H1 (cell line): ENCODE measurements at regions not wholly inside any gene's neighbourhood (a gene's known extent, or its start where the extent isn't known, plus 50 kb on each side); places are given as distances from the start of the nearest gene placed in this dataset.

Experiments
- CTCF ChIA-PET: fragments of 300-600 bp; sonication (Branson Sonifier 250); formaldehyde crosslinking; loops from one replicate; lab custom pipeline; 2021; ENCODE audit not compliant: partially characterized antibody; lab: Charles Lee
- POLR2A ChIA-PET: fragments of 300-600 bp; sonication (Branson Sonifier 250); formaldehyde crosslinking; loops from one replicate; lab custom pipeline; 2021; ENCODE audit warnings: inconsistent platforms; ENCODE audit not compliant: partially characterized antibody; lab: Charles Lee
- DNase-seq, 2 experiments: peaks; one replicate each; pipeline versions ENCODE4 v3.0.0 to v3.0.0-alpha.2; 2010 to 2022; ENCODE audit warnings: low spot score in 2 of 2, low read depth in 1 of 2, mixed read lengths in 1 of 2
- FAIRE-seq: peaks from 2 replicates; lab custom pipeline; 2011; peaks lifted over from hg19 to GRCh38; lab: Jason Lieb, UNC
- H2AFZ ChIP-seq: 2 replicates; pipeline ENCODE4 v1.8.1; 2012; ENCODE audit warnings: low read length, inconsistent platforms
- H2AK5ac ChIP-seq: 2 replicates; pipeline ENCODE4 v1.6.1; 2013; ENCODE audit warnings: low read depth, low read length
- H2BK120ac ChIP-seq: replicated peaks from 2 replicates; pipeline ENCODE3; 2013; ENCODE audit warnings: low read depth, low read length, inconsistent platforms
- H2BK12ac ChIP-seq: 2 replicates; pipeline ENCODE4 v1.6.1; 2013; ENCODE audit warnings: low read depth, low read length
- H2BK15ac ChIP-seq: 2 replicates; pipeline ENCODE4 v1.6.1; 2013; ENCODE audit warnings: low read length
- H2BK20ac ChIP-seq: 2 replicates; pipeline ENCODE4 v1.6.1; 2013; ENCODE audit warnings: low read length
- H2BK5ac ChIP-seq: 2 replicates; pipeline ENCODE4 v1.6.1; 2013; ENCODE audit warnings: low read depth, low read length
- H3K14ac ChIP-seq: 2 replicates; pipeline ENCODE4 v1.6.1; 2013; ENCODE audit warnings: inconsistent platforms; ENCODE audit not compliant: insufficient read length
- H3K18ac ChIP-seq: 2 replicates; pipeline ENCODE4 v1.6.1; 2013; ENCODE audit warnings: low read length; ENCODE audit errors: extremely low read depth
- H3K23ac ChIP-seq: 2 replicates; pipeline ENCODE4 v1.6.1; 2013; ENCODE audit warnings: inconsistent platforms; ENCODE audit not compliant: insufficient read length
- H3K23me2 ChIP-seq: 2 replicates; pipeline ENCODE4 v1.6.1; 2013; ENCODE audit warnings: low read depth, low read length
- H3K27ac ChIP-seq: 2 replicates; pipeline ENCODE4 v1.6.1; 2011; ENCODE audit warnings: low read depth, low read length, inconsistent platforms
- H3K27me3 ChIP-seq, 4 experiments: replicated peaks in 1 of 4; 1 replicate in 1 of 4; 2 replicates in 3 of 4; pipeline versions ENCODE4 v1.6.1 to v1.8.1; 2011 to 2013; ENCODE audit warnings: low read length in 3 of 4, mild to moderate bottlenecking in 3 of 4, inconsistent platforms in 2 of 4, mixed read lengths in 2 of 4, moderate library complexity in 1 of 4; ENCODE audit not compliant: control insufficient read depth in 3 of 4, insufficient read depth in 3 of 4; ENCODE audit errors: extremely low read depth in 1 of 4
- H3K36me3 ChIP-seq, 4 experiments: 2 replicates each; pipeline versions ENCODE4 v1.6.1 to v1.8.1; 2011 to 2013; ENCODE audit warnings: mild to moderate bottlenecking in 4 of 4, low read length in 3 of 4, moderate library complexity in 2 of 4, control low read depth in 1 of 4, inconsistent platforms in 1 of 4; ENCODE audit not compliant: insufficient read depth in 4 of 4, control insufficient read depth in 2 of 4
- H3K4ac ChIP-seq: replicated peaks from 2 replicates; pipeline ENCODE3; 2013; ENCODE audit warnings: low read length, low read depth, mixed read lengths, inconsistent platforms; ENCODE audit not compliant: insufficient read length
- H3K4me1 ChIP-seq, 4 experiments: replicated peaks in 1 of 4; 1 replicate in 1 of 4; 2 replicates in 3 of 4; pipeline versions ENCODE4 v1.6.1 to v1.8.1; 2011 to 2013; ENCODE audit warnings: low read length in 3 of 4, inconsistent platforms in 2 of 4, mixed read lengths in 1 of 4; ENCODE audit not compliant: insufficient read depth in 4 of 4, control insufficient read depth in 3 of 4
- H3K4me2 ChIP-seq, 2 experiments: 2 replicates each; pipeline versions ENCODE4 v1.6.1 to v1.8.1; 2011 to 2013; ENCODE audit warnings: low read depth in 2 of 2, low read length in 2 of 2, control low read depth in 1 of 2, inconsistent platforms in 1 of 2, mild to moderate bottlenecking in 1 of 2; ENCODE audit not compliant: insufficient read depth in 1 of 2
- H3K4me3 ChIP-seq, 4 experiments: fragments of 200-600, 300-600 bp in 1 of 4; sonication (generic), shearing (Covaris generic), sonication (Bioruptor Twin) in 1 of 4; 2 replicates each; pipeline versions ENCODE4 v1.5.1 to v1.8.1; 2011 to 2016; ENCODE audit warnings: low read length in 4 of 4, low read depth in 3 of 4, control low read depth in 2 of 4, inconsistent platforms in 2 of 4, mild to moderate bottlenecking in 2 of 4, mixed read lengths in 1 of 4, moderate library complexity in 1 of 4; ENCODE audit not compliant: insufficient read depth in 2 of 4; ENCODE audit errors: extremely low read depth in 1 of 4
- H3K56ac ChIP-seq: replicated peaks from 2 replicates; pipeline ENCODE3; 2013; ENCODE audit warnings: low read depth, mild to moderate bottlenecking, mixed read lengths, low read length, inconsistent platforms; ENCODE audit not compliant: insufficient read length
- H3K79me1 ChIP-seq: 2 replicates; pipeline ENCODE4 v1.6.1; 2013; ENCODE audit warnings: low read depth, low read length, control low read depth
- H3K79me2 ChIP-seq, 2 experiments: 2 replicates each; pipeline versions ENCODE4 v1.6.1 to v1.8.1; 2012 to 2013; ENCODE audit warnings: low read length in 2 of 2, mild to moderate bottlenecking in 2 of 2, inconsistent platforms in 1 of 2; ENCODE audit not compliant: insufficient read depth in 2 of 2, control insufficient read depth in 1 of 2
- H3K9ac ChIP-seq, 4 experiments: replicated peaks in 1 of 4; 1 replicate in 1 of 4; 2 replicates in 3 of 4; pipeline versions ENCODE4 v1.6.1 to v1.8.1; 2011 to 2013; ENCODE audit warnings: low read depth in 3 of 4, low read length in 3 of 4, control low read depth in 2 of 4, mild to moderate bottlenecking in 2 of 4, moderate library complexity in 2 of 4, inconsistent platforms in 1 of 4; ENCODE audit errors: extremely low read depth in 1 of 4
- H3K9me3 ChIP-seq, 2 experiments: 2 replicates each; pipeline versions ENCODE4 v1.6.1 to v1.8.1; 2012 to 2013; ENCODE audit warnings: mild to moderate bottlenecking in 2 of 2, moderate library complexity in 2 of 2, control low read depth in 1 of 2, inconsistent platforms in 1 of 2, low read depth in 1 of 2, low read length in 1 of 2, mixed read lengths in 1 of 2; ENCODE audit not compliant: insufficient read depth in 2 of 2
- H4K20me1 ChIP-seq, 2 experiments: replicated peaks in 1 of 2; 2 replicates each; pipeline versions ENCODE3 to v1.8.1; 2011 to 2013; ENCODE audit warnings: inconsistent platforms in 2 of 2, low read length in 2 of 2, mild to moderate bottlenecking in 1 of 2; ENCODE audit not compliant: insufficient read depth in 2 of 2, control insufficient read depth in 1 of 2
- H4K5ac ChIP-seq: 2 replicates; pipeline ENCODE4 v1.6.1; 2013; ENCODE audit warnings: low read length, low read depth, mixed read lengths, inconsistent platforms; ENCODE audit not compliant: insufficient read length
- H4K8ac ChIP-seq: 2 replicates; pipeline ENCODE4 v1.8.0; 2013; ENCODE audit warnings: mild to moderate bottlenecking, moderate library complexity, low read length, inconsistent platforms; ENCODE audit not compliant: insufficient read depth; ENCODE audit errors: extremely low read depth
- H4K91ac ChIP-seq: replicated peaks from 2 replicates; pipeline ENCODE3; 2013; ENCODE audit warnings: low read length, mixed read lengths, inconsistent platforms; ENCODE audit not compliant: insufficient read length
- CHD1 ChIP-seq: IDR thresholded peaks from 2 replicates; pipeline ENCODE4 v1.6.1; 2012; ENCODE audit warnings: low read depth, low read length, improper control_type of control experiment
- EZH2 ChIP-seq: fragments of 200-600 bp; sonication (generic); IDR thresholded peaks from 2 replicates; pipeline ENCODE4 v1.7.1; 2012; ENCODE audit warnings: low read depth, mild to moderate bottlenecking, moderate library complexity, low read length, inconsistent platforms; ENCODE audit not compliant: severe bottlenecking
- KDM1A ChIP-seq: fragments of 200-600, 300-600 bp; sonication (generic); IDR thresholded peaks from 2 replicates; pipeline ENCODE4 v1.7.1; 2016; ENCODE audit warnings: mild to moderate bottlenecking, low read length, borderline replicate concordance
- NRF1 ChIP-seq: IDR thresholded peaks from 2 replicates; pipeline ENCODE4 v1.6.1; 2011; ENCODE audit warnings: mild to moderate bottlenecking, low read depth, low read length, improper control_type of control experiment
- RAD21 ChIP-seq, 2 experiments: IDR thresholded peaks in 1 of 2; conservative IDR thresholded peaks in 1 of 2; 2 replicates each; pipeline ENCODE4 v1.6.1; 2011; ENCODE audit warnings: low read depth in 2 of 2, low read length in 2 of 2, improper control_type of control experiment in 1 of 2, inconsistent platforms in 1 of 2, mild to moderate bottlenecking in 1 of 2, moderate library complexity in 1 of 2
- USF2 ChIP-seq: IDR thresholded peaks from 2 replicates; pipeline ENCODE4 v1.6.1; 2011; ENCODE audit warnings: low read length, improper control_type of control experiment

- no peak overlapping the region for H3K18ac ChIP-seq
- no peaks in the 10 kb centered on the region for H3K79me1 ChIP-seq
- no peak overlapping the region for H4K91ac ChIP-seq
- no peak overlapping the region for H2BK15ac ChIP-seq
- H4K5ac ChIP-seq, result no peak overlapping the region
- H3K4me2 ChIP-seq, result no peak overlapping the region
- H2BK12ac ChIP-seq, result no peak overlapping the region
- CTCF ChIA-PET, result no interaction called here
- DNase-seq, result no peak
- no peak for FAIRE-seq
- H2BK5ac ChIP-seq, result no peak overlapping the region
- no peaks in the 10 kb centered on the region for H3K36me3 ChIP-seq
- no peak overlapping the region for H2BK20ac ChIP-seq
- H2BK120ac ChIP-seq, result no peak overlapping the region
- TF ChIP-seq EZH2 (no peak), CHD1 (no peak), NRF1 (no peak), KDM1A (no peak), USF2 (no peak), RAD21 (IDR thresholded peaks at IDR 0.05 in 1 of 2, conservative IDR thresholded peaks at IDR 0.05 in 1 of 2; ENCODE audit: low read depth in 2 of 2, low read length in 2 of 2) (no peak)
- POLR2A ChIA-PET, result no interaction called here
- no peak overlapping the region for H3K9ac ChIP-seq
- H3K56ac ChIP-seq, result no peak overlapping the region
- no peak overlapping the region for H2AK5ac ChIP-seq
- no peak overlapping the region for H4K8ac ChIP-seq
- no peak overlapping the region for H3K27ac ChIP-seq
- H3K4me3 ChIP-seq, result no peak overlapping the region
- no peak overlapping the region for H3K4ac ChIP-seq
- H4K20me1 ChIP-seq, result no peaks in the 10 kb centered on the region
- H3K23me2 ChIP-seq, result no peaks in the 10 kb centered on the region
- H2AFZ ChIP-seq, result no peak overlapping the region
- no peak overlapping the region for H3K23ac ChIP-seq
- H3K9me3 ChIP-seq, result no peaks in the 10 kb centered on the region
- H3K27me3 ChIP-seq, result no peaks in the 10 kb centered on the region; a peak in 1 of 7 replicates
- H3K4me1 ChIP-seq, result peaks cover 0 to 5% (median 0%) of the 10 kb centered on the region in 4 experiments; a peak in 1 of 7 replicates
- H3K14ac ChIP-seq, result no peak overlapping the region
- no peaks in the 10 kb centered on the region for H3K79me2 ChIP-seq
Observed at GRCh38 chr7:108860615-108861014, 290.9 kb downstream of the DNAJB9 start.
